Peyer's patch (tissue), 4 donors: ENCODE measurements at regions not wholly inside any gene's neighbourhood (a gene's known extent, or its start where the extent isn't known, plus 50 kb on each side); places are given as distances from the start of the nearest gene placed in this dataset.

Experiments
- DNase-seq, 3 donors: peaks; one replicate each; pipeline ENCODE4 v3.0.0-alpha.2; 2017 to 2019
- H3K27ac ChIP-seq, 4 donors: fragments of 200-600 bp; sonication (generic); one replicate each; pipeline ENCODE4 v1.5.1; 2016 to 2019
- H3K27me3 ChIP-seq, 2 donors: fragments of 200-600 bp; sonication (generic); one replicate each; pipeline ENCODE4 v1.5.1; 2019
- H3K36me3 ChIP-seq, 3 donors: fragments of 200-600 bp; sonication (generic); one replicate each; pipeline ENCODE4 v1.5.1; 2016 to 2019
- H3K4me1 ChIP-seq, 4 donors: fragments of 200-600 bp; sonication (generic); one replicate each; pipeline ENCODE4 v1.5.1; 2016 to 2019
- H3K4me3 ChIP-seq, 4 donors: fragments of 200-600 bp; sonication (generic); 1 replicate in 3 of 4; 2 replicates in 1 of 4; pipeline ENCODE4 v1.5.1; 2016 to 2019; ENCODE audit warnings: mild to moderate bottlenecking in 1 of 4
- H3K9me3 ChIP-seq, 4 donors: fragments of 200-600 bp; sonication (generic); one replicate each; pipeline ENCODE4 v1.5.1; 2016 to 2019; ENCODE audit warnings: mild to moderate bottlenecking in 1 of 4
- POLR2A ChIP-seq, 2 donors: fragments of 450-650 bp; IDR thresholded peaks; one replicate each; pipeline ENCODE4 v1.5.1; 2017; ENCODE audit warnings: antibody characterized with exemption in 2 of 2, mild to moderate bottlenecking in 2 of 2, moderate library complexity in 2 of 2
- TF ChIP-seq, protein P1 (sequence below), 6 experiments: fragments of 450-650 bp in 4 of 6; fragments of 200-600 bp in 2 of 6; sonication (generic) in 1 of 6; IDR thresholded peaks; one replicate each; pipeline ENCODE4 v1.5.1; 2017 to 2019; ENCODE audit warnings: antibody characterized with exemption in 6 of 6, mild to moderate bottlenecking in 3 of 6, moderate library complexity in 1 of 6

DNA sequence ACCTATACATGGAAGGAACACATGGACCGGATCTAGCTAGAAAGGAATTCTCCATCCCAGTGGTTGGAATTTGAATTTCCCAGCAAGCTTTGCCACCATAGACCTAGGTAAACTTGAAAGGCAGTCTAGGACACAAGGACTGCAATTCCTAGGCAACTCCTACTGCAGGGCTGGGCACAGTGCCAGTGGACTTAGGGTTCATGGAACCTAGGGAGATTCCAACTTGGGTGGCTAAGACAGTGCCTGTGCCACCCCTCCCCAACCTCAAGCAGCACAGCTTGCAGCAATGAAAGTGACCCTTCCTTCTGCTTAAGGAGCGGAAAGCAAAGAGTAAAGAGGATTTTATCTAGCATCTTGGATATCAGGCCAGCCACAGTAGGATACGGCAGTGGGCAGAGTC is 663.3 kb downstream of the ELAVL2 start:
- Histone ChIP-seq H3K4me3 (no peak overlapping the region), H3K27ac (no peak overlapping the region), H3K27me3 (no peaks in the 10 kb centered on the region), H3K36me3 (no peaks in the 10 kb centered on the region), H3K9me3 (peaks cover 0 to 4% (median 0%) of the 10 kb centered on the region in 4 donors), H3K4me1 (no peaks in the 10 kb centered on the region)
- no peak for DNase-seq
- TF ChIP-seq, protein P1, sequence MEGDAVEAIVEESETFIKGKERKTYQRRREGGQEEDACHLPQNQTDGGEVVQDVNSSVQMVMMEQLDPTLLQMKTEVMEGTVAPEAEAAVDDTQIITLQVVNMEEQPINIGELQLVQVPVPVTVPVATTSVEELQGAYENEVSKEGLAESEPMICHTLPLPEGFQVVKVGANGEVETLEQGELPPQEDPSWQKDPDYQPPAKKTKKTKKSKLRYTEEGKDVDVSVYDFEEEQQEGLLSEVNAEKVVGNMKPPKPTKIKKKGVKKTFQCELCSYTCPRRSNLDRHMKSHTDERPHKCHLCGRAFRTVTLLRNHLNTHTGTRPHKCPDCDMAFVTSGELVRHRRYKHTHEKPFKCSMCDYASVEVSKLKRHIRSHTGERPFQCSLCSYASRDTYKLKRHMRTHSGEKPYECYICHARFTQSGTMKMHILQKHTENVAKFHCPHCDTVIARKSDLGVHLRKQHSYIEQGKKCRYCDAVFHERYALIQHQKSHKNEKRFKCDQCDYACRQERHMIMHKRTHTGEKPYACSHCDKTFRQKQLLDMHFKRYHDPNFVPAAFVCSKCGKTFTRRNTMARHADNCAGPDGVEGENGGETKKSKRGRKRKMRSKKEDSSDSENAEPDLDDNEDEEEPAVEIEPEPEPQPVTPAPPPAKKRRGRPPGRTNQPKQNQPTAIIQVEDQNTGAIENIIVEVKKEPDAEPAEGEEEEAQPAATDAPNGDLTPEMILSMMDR (IDR thresholded peaks at IDR 0.05), result no peak
- no peak for TF ChIP-seq POLR2A (IDR thresholded peaks at IDR 0.05)

DNA sequence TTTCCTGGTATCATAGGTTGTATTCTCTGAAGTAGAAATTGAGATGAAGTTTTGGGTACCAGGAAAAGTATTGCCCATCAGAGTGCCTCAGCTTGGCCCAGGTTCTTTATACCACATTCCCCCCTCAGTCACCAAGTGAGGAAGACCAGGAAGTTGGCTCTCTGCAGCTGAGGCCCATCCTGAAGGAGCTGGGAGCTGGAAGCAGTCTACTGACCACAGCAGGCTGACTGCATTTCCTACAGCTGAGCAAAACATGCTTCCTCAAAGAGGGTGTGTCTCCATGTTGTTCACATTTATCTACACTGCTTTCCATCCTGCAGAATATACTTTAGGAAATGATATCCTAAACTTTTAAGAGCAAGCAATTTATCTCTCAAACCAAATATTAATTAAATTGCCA is 654.6 kb downstream of the ELAVL2 start:
- H3K36me3 ChIP-seq, result no peaks in the 10 kb centered on the region
- H3K27me3 ChIP-seq, result no peaks in the 10 kb centered on the region
- H3K4me1 ChIP-seq, result no peaks in the 10 kb centered on the region
- H3K9me3 ChIP-seq, result no peaks in the 10 kb centered on the region
- no peak for TF ChIP-seq POLR2A (IDR thresholded peaks at IDR 0.05)
- TF ChIP-seq, protein P1 (IDR thresholded peaks at IDR 0.05), result no peak
- no peak overlapping the region for H3K4me3 ChIP-seq
- DNase-seq, result no peak
- no peak overlapping the region for H3K27ac ChIP-seq

DNA sequence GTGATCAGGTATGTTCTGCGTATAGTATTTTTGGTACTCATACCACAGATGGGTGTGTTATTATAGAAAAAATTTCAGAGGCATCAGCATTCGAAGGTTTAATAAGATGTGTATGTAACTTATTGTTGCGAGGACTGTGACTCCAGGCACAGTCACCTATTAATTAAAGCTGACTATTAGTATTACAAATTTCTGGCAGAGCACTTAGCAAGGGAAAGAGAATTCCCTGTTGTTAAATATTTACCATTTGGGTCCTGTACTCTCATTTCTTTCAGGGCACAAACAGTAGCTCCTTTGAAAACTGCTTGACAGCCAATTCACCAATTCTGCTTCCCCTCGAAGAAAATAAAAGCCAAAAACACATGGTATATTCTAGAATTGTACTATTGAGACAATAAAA is 653.8 kb downstream of the ELAVL2 start:
- Histone ChIP-seq H3K4me1 (no peaks in the 10 kb centered on the region), H3K9me3 (no peaks in the 10 kb centered on the region), H3K27ac (no peak overlapping the region), H3K36me3 (no peaks in the 10 kb centered on the region), H3K4me3 (no peak overlapping the region), H3K27me3 (no peaks in the 10 kb centered on the region)
- no peak for DNase-seq
- TF ChIP-seq, protein P1 (IDR thresholded peaks at IDR 0.05), result no peak
- no peak for TF ChIP-seq POLR2A (IDR thresholded peaks at IDR 0.05)

DNA sequence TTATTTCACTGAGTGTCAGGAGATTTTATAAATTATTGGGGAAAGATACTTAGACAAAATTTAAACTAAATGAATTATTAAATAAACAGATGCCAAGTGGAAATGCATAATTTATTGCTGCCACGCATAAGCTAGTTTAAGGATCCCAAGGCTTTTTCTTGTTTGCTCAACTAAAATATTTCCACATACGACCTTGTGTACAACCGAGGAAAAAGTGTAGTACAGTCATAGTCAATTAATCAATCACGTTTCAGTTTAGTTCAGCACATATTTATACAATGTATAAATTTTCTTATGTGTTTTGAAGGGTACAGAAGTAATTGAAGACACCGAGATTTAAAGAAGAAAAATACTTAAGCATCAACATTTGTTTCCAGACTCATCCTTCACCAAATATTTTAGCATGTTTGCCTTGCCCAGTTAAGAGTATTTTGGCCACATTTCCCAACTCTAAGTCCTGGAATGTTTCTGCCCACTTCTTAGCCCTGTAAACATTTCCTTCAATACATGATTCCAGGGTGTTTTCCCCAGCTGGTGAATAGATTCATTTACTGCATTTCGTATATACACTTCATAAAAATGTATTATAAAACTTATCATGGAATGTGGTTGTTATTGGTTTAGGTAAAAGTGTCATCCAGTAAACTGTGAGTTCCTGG is 652.9 kb downstream of the ELAVL2 start:
- no peaks in the 10 kb centered on the region for H3K36me3 ChIP-seq
- no peaks in the 10 kb centered on the region for H3K4me1 ChIP-seq
- H3K27me3 ChIP-seq, result no peaks in the 10 kb centered on the region
- H3K27ac ChIP-seq, result no peak overlapping the region
- no peak overlapping the region for H3K4me3 ChIP-seq
- no peaks in the 10 kb centered on the region for H3K9me3 ChIP-seq
- DNase-seq, result no peak
- TF ChIP-seq, protein P1 (IDR thresholded peaks at IDR 0.05), result no peak
- no peak for TF ChIP-seq POLR2A (IDR thresholded peaks at IDR 0.05)

DNA sequence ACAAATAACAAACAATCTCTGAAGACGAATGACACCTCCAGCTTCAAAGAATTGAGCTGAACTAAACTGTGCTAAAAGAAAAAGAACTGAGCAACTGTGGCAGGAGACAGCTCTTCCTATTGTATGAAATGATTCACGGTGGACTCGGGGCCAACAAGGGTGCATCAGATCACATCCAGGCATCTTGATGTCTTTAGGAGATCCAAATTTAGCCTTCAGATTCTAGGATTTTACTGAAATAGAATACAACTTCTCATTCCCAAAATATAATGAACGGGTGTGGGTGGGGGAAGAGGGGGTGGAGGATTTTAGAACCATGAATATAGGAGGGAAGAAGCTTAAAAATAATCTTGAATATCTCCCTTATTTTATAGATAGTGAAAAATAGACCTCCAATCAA is 631.8 kb downstream of the ELAVL2 start:
- DNase-seq, result no peak
- TF ChIP-seq, protein P1 (IDR thresholded peaks at IDR 0.05), result no peak
- no peak for TF ChIP-seq POLR2A (IDR thresholded peaks at IDR 0.05)

DNA sequence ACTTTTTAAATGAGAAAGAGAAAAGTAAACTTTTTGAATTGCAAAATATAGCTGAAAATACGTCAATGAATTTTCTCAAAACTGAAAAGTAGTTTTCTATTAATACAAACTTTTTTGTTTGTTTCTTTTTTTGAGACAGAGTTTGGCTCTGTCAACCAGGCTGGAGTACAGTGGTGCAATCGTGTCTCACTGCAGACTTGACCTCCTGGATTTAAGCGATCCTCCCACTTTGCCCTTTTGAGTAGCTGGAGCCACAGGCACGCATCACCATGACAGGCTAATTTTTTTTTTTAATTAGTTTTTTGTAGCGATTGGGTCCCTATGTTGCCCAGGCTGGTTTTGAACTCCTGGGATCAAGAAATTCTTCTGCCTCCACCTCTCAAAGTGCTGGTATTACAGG is 610.4 kb downstream of the ELAVL2 start:
- Histone ChIP-seq H3K9me3 (no peaks in the 10 kb centered on the region), H3K27me3 (no peaks in the 10 kb centered on the region), H3K36me3 (no peaks in the 10 kb centered on the region), H3K27ac (no peak overlapping the region), H3K4me1 (no peaks in the 10 kb centered on the region), H3K4me3 (no peak overlapping the region)
- TF ChIP-seq POLR2A (IDR thresholded peaks at IDR 0.05), result no peak
- TF ChIP-seq, protein P1 (IDR thresholded peaks at IDR 0.05), result no peak
- no peak for DNase-seq

More for the DNA sequence above, 631.8 kb downstream of the ELAVL2 start:
- Histone ChIP-seq H3K9me3 (peaks cover 0 to 2% (median 0%) of the 10 kb centered on the region in 4 donors), H3K27ac (no peak overlapping the region), H3K27me3 (no peaks in the 10 kb centered on the region), H3K4me1 (no peaks in the 10 kb centered on the region), H3K4me3 (no peak overlapping the region), H3K36me3 (no peaks in the 10 kb centered on the region)
